ENCODE measurements at regions not wholly inside any gene's neighbourhood (a gene's known extent, or its start where the extent isn't known, plus 50 kb on each side); places are given as distances from the start of the nearest gene placed in this dataset.

GRCh38 chr5:104708027-104708426 lies 1145.4 kb upstream of the NUDT12 start:
- in situ Hi-C loops (cut with MboI; ENCODE audit: low sequenced_read_pairs): no loop called here

More at GRCh38 chr5:104708027-104708426, 1145.4 kb upstream of the NUDT12 start:
- WGBS, 2 experiments (ENCODE audit: extremely low coverage in 2 of 2, insufficient read length in 1 of 2): no CpG with 5 or more reads among the region's 3 CpGs
- DNase-seq (no peak), ATAC-seq (ENCODE audit: low read depth) (no peak)
- H4K91ac ChIP-seq (ENCODE audit: insufficient read depth, low read depth, low read length): no peak overlapping the region
- no peak overlapping the region for H3K4me3 ChIP-seq (ENCODE audit: insufficient read depth, low read depth, low read length)
- H3K18ac ChIP-seq (ENCODE audit: low read depth, low read length): no peak overlapping the region
- H3K36me3 ChIP-seq (ENCODE audit: control insufficient read depth, insufficient read depth, low read length): no peaks in the 10 kb centered on the region
- no peak overlapping the region for H2AK5ac ChIP-seq (ENCODE audit: low read depth, low read length)
- no peak overlapping the region for H2AK9ac ChIP-seq (replicated peaks; ENCODE audit: low read depth, low read length, poor library complexity)
- H3K27ac ChIP-seq (ENCODE audit: insufficient read depth, low read length): no peak overlapping the region
- H4K20me1 ChIP-seq (ENCODE audit: insufficient read depth, low read length): no peaks in the 10 kb centered on the region
- H2BK5ac ChIP-seq (ENCODE audit: low read depth, low read length, poor library complexity, severe bottlenecking): no peak overlapping the region
- no peak overlapping the region for H2BK20ac ChIP-seq (ENCODE audit: low read depth, low read length)
- no peak overlapping the region for H2BK15ac ChIP-seq (ENCODE audit: low read depth, low read length)
- intact Hi-C loops (cut with micrococcal nuclease) (no loop called here), dilution Hi-C loops (cut with HindIII; ENCODE audit: low sequenced_read_pairs, unreplicated experiment) (no loop called here)
- H3K4me2 ChIP-seq (ENCODE audit: low read depth, low read length): no peak overlapping the region
- H3K4ac ChIP-seq (ENCODE audit: low read depth, low read length): no peak overlapping the region
- BruUV-seq (replicated peaks): no TSS peak
- H4K8ac ChIP-seq (ENCODE audit: low read depth in 2 of 2, low read length in 2 of 2): no peak overlapping the region
- no peaks in the 10 kb centered on the region for H3K27me3 ChIP-seq (ENCODE audit: control insufficient read depth, insufficient read depth, low read length)
- H3K79me1 ChIP-seq (ENCODE audit: low read depth in 1 of 2, low read length in 2 of 2): no peaks in the 10 kb centered on the region
- H3K56ac ChIP-seq (ENCODE audit: extremely low read depth, insufficient read depth, low read length): no peak overlapping the region
- H3K4me1 ChIP-seq (ENCODE audit: control insufficient read depth, insufficient read depth, low read length): no peaks in the 10 kb centered on the region
- no peak overlapping the region for H2BK120ac ChIP-seq (ENCODE audit: low read depth, low read length)
- ChIA-PET CTCF (no interaction called here), POLR2A (ENCODE audit: unreplicated experiment) (no interaction called here)
- no peak for TF ChIP-seq POLR2A (IDR thresholded peaks at IDR 0.05; ENCODE audit: low read depth, low read length)
- TF ChIP-seq RFX5 (IDR thresholded peaks at IDR 0.05; ENCODE audit: low read depth, low read length): no peak
- no peak for TF ChIP-seq FOS (IDR thresholded peaks at IDR 0.05; ENCODE audit: low read depth, low read length)
- no peak for TF ChIP-seq BHLHE40 (IDR thresholded peaks at IDR 0.05; ENCODE audit: low read depth, low read length)
- TF ChIP-seq MXI1 (IDR thresholded peaks at IDR 0.05; ENCODE audit: borderline replicate concordance, low read depth, low read length): no peak
- TF ChIP-seq RAD21 (IDR thresholded peaks at IDR 0.05; ENCODE audit: low read length): no peak
- TF ChIP-seq CTCF (conservative IDR thresholded peaks at IDR 0.05; ENCODE audit: low read depth, low read length): no peak
- no peak for TF ChIP-seq ELK1 (IDR thresholded peaks at IDR 0.05; ENCODE audit: borderline replicate concordance, low read depth, low read length)
- no peak for TF ChIP-seq RCOR1 (IDR thresholded peaks at IDR 0.05; ENCODE audit: insufficient replicate concordance, low read length)
- no peak for TF ChIP-seq MAZ (IDR thresholded peaks at IDR 0.05; ENCODE audit: borderline replicate concordance, low read depth, low read length)
- no peak for TF ChIP-seq CEBPB (IDR thresholded peaks at IDR 0.05; ENCODE audit: low read depth, low read length)
- no peak overlapping the region for H2AFZ ChIP-seq (replicated peaks; ENCODE audit: low read length, poor library complexity)
- H4K5ac ChIP-seq (ENCODE audit: low read depth, low read length): no peak overlapping the region
- peaks cover 12% of the 10 kb centered on the region for H3K9me3 ChIP-seq (ENCODE audit: control insufficient read depth, insufficient read depth, low read length)
- H3K9ac ChIP-seq (ENCODE audit: low read depth, low read length): no peak overlapping the region
- H3K14ac ChIP-seq (replicated peaks; ENCODE audit: low read depth, low read length): no peak overlapping the region
- H3K23ac ChIP-seq (ENCODE audit: low read depth, low read length): no peak overlapping the region
- no peaks in the 10 kb centered on the region for H3K9me1 ChIP-seq (ENCODE audit: insufficient read depth, low read length)

All from IMR-90 (cell line).